IMR-90 (cell line): ENCODE measurements at regions not wholly inside any gene's neighbourhood (a gene's known extent, or its start where the extent isn't known, plus 50 kb on each side); places are given as distances from the start of the nearest gene placed in this dataset.

Experiments
- ATAC-seq: fragments of 200-7000 bp; cut with Tn5 transposase; 2 replicates; pipeline ENCODE4 v1.9.1; 2020; ENCODE audit warnings: low read depth, mild to moderate bottlenecking, moderate library complexity
- BruUV-seq: library from RNA; stranded (reverse); fragments of 400-500 nt; replicated peaks from 2 replicates; lab custom pipeline; 2021; lab: Mats Ljungman, UMichigan
- CTCF ChIA-PET: fragments of 300-600 bp; formaldehyde crosslinking; extraction: SDS; loops from one replicate; lab custom pipeline; 2021; ENCODE audit warnings: antibody characterized with exemption; lab: Yijun Ruan, JAX
- POLR2A ChIA-PET: fragments of 300-600 bp; sonication (Branson Sonifier 250); formaldehyde crosslinking; loops from one replicate; lab custom pipeline; 2022; ENCODE audit warnings: antibody characterized with exemption; ENCODE audit not compliant: unreplicated experiment; lab: Charles Lee
- DNase-seq: peaks from one replicate; pipeline ENCODE4 v3.0.0; 2013
- H2AFZ ChIP-seq: replicated peaks from 2 replicates; pipeline ENCODE3; 2013; ENCODE audit warnings: low read length, mild to moderate bottlenecking; ENCODE audit not compliant: poor library complexity
- H2AK5ac ChIP-seq: 2 replicates; pipeline ENCODE4 v1.6.1; 2013; ENCODE audit warnings: low read depth, low read length, inconsistent platforms
- H2AK9ac ChIP-seq: replicated peaks from 2 replicates; pipeline ENCODE3; 2013; ENCODE audit warnings: mild to moderate bottlenecking, low read depth, low read length, moderate library complexity; ENCODE audit not compliant: poor library complexity
- H2BK120ac ChIP-seq: 2 replicates; pipeline ENCODE4 v1.6.1; 2013; ENCODE audit warnings: low read depth, low read length, inconsistent platforms
- H2BK15ac ChIP-seq: 3 replicates; pipeline ENCODE4 v1.6.1; 2013; ENCODE audit warnings: low read depth, low read length, inconsistent platforms
- H2BK20ac ChIP-seq: 2 replicates; pipeline ENCODE4 v1.6.1; 2013; ENCODE audit warnings: low read depth, mild to moderate bottlenecking, inconsistent platforms, low read length, moderate library complexity
- H2BK5ac ChIP-seq: 2 replicates; pipeline ENCODE4 v1.6.1; 2013; ENCODE audit warnings: mild to moderate bottlenecking, low read depth, low read length, inconsistent platforms; ENCODE audit not compliant: poor library complexity, severe bottlenecking
- H3K14ac ChIP-seq: replicated peaks from 2 replicates; pipeline ENCODE4 v1.6.1; 2013; ENCODE audit warnings: low read depth, low read length, inconsistent platforms
- H3K18ac ChIP-seq: 2 replicates; pipeline ENCODE4 v1.6.1; 2013; ENCODE audit warnings: low read depth, low read length, control low read depth
- H3K23ac ChIP-seq: 2 replicates; pipeline ENCODE4 v1.6.1; 2013; ENCODE audit warnings: low read depth, low read length, inconsistent platforms
- H3K27ac ChIP-seq: 2 replicates; pipeline ENCODE4 v1.5.1; 2013; ENCODE audit warnings: mild to moderate bottlenecking, control low read depth, low read length; ENCODE audit not compliant: insufficient read depth
- H3K27me3 ChIP-seq: 2 replicates; pipeline ENCODE4 v1.6.1; 2013; ENCODE audit warnings: low read length; ENCODE audit not compliant: control insufficient read depth, insufficient read depth
- H3K36me3 ChIP-seq: 2 replicates; pipeline ENCODE4 v1.6.1; 2013; ENCODE audit warnings: low read length, mixed read lengths; ENCODE audit not compliant: control insufficient read depth, insufficient read depth
- H3K4ac ChIP-seq: 2 replicates; pipeline ENCODE4 v1.6.1; 2013; ENCODE audit warnings: low read depth, low read length, inconsistent platforms
- H3K4me1 ChIP-seq: 2 replicates; pipeline ENCODE4 v1.6.1; 2013; ENCODE audit warnings: low read length, mixed read lengths; ENCODE audit not compliant: control insufficient read depth, insufficient read depth
- H3K4me2 ChIP-seq: 2 replicates; pipeline ENCODE4 v1.6.1; 2013; ENCODE audit warnings: low read depth, mild to moderate bottlenecking, control low read depth, low read length, moderate library complexity
- H3K4me3 ChIP-seq: 2 replicates; pipeline ENCODE4 v1.5.1; 2013; ENCODE audit warnings: low read depth, mild to moderate bottlenecking, control low read depth, low read length, moderate library complexity; ENCODE audit not compliant: insufficient read depth
- H3K56ac ChIP-seq: 2 replicates; pipeline ENCODE4 v1.6.1; 2013; ENCODE audit warnings: low read length, inconsistent platforms; ENCODE audit not compliant: insufficient read depth; ENCODE audit errors: extremely low read depth
- H3K79me1 ChIP-seq, 2 experiments: 2 replicates each; pipeline ENCODE4 v1.6.1; 2013; ENCODE audit warnings: low read length in 2 of 2, inconsistent platforms in 1 of 2, low read depth in 1 of 2
- H3K9ac ChIP-seq: 2 replicates; pipeline ENCODE4 v1.6.1; 2013; ENCODE audit warnings: low read depth, low read length, control low read depth
- H3K9me1 ChIP-seq: 2 replicates; pipeline ENCODE4 v1.6.1; 2013; ENCODE audit warnings: low read length, inconsistent platforms; ENCODE audit not compliant: insufficient read depth
- H3K9me3 ChIP-seq: 2 replicates; pipeline ENCODE4 v1.6.1; 2013; ENCODE audit warnings: low read length; ENCODE audit not compliant: control insufficient read depth, insufficient read depth
- H4K20me1 ChIP-seq: 2 replicates; pipeline ENCODE4 v1.6.1; 2013; ENCODE audit warnings: low read length, inconsistent platforms; ENCODE audit not compliant: insufficient read depth
- H4K5ac ChIP-seq: 2 replicates; pipeline ENCODE4 v1.6.1; 2013; ENCODE audit warnings: mild to moderate bottlenecking, low read depth, low read length, control low read depth
- H4K8ac ChIP-seq, 2 experiments: 2 replicates each; pipeline ENCODE4 v1.6.1; 2013; ENCODE audit warnings: low read depth in 2 of 2, low read length in 2 of 2, control low read depth in 1 of 2, inconsistent platforms in 1 of 2
- H4K91ac ChIP-seq: 2 replicates; pipeline ENCODE4 v1.6.1; 2013; ENCODE audit warnings: low read depth, low read length, inconsistent platforms; ENCODE audit not compliant: insufficient read depth
- BHLHE40 ChIP-seq: fragments of 150-350 bp; IDR thresholded peaks from 2 replicates; pipeline ENCODE4 v1.6.1; 2016; ENCODE audit warnings: mild to moderate bottlenecking, low read depth, low read length
- CEBPB ChIP-seq: IDR thresholded peaks from 2 replicates; pipeline ENCODE4 v1.6.1; 2012; ENCODE audit warnings: low read depth, low read length, improper control_type of control experiment
- CHD1 ChIP-seq: IDR thresholded peaks from 2 replicates; pipeline ENCODE4 v1.6.1; 2012; ENCODE audit warnings: low read depth, low read length, improper control_type of control experiment
- CTCF ChIP-seq: conservative IDR thresholded peaks from 2 replicates; pipeline ENCODE4 v1.5.1; 2012; ENCODE audit warnings: mild to moderate bottlenecking, low read depth, low read length, improper control_type of control experiment
- ELK1 ChIP-seq: fragments of 150-350 bp; IDR thresholded peaks from 2 replicates; pipeline ENCODE4 v1.6.1; 2016; ENCODE audit warnings: low read depth, mild to moderate bottlenecking, low read length, moderate library complexity, borderline replicate concordance
- FOS ChIP-seq: fragments of 150-350 bp; IDR thresholded peaks from 2 replicates; pipeline ENCODE4 v1.6.1; 2016; ENCODE audit warnings: low read depth, low read length
- MAFK ChIP-seq: IDR thresholded peaks from 2 replicates; pipeline ENCODE4 v1.6.1; 2012; ENCODE audit warnings: low read depth, low read length, improper control_type of control experiment
- MAZ ChIP-seq: IDR thresholded peaks from 2 replicates; pipeline ENCODE4 v1.6.1; 2012; ENCODE audit warnings: low read depth, mild to moderate bottlenecking, low read length, improper control_type of control experiment, moderate library complexity, borderline replicate concordance
- MXI1 ChIP-seq: IDR thresholded peaks from 2 replicates; pipeline ENCODE4 v1.6.1; 2012; ENCODE audit warnings: low read depth, mild to moderate bottlenecking, low read length, moderate library complexity, borderline replicate concordance
- NFE2L2 ChIP-seq: fragments of 150-350 bp; IDR thresholded peaks from 2 replicates; pipeline ENCODE4 v1.6.1; 2016; ENCODE audit warnings: low read depth, mild to moderate bottlenecking, low read length
- POLR2A ChIP-seq: IDR thresholded peaks from 2 replicates; pipeline ENCODE4 v1.6.1; 2012; ENCODE audit warnings: mild to moderate bottlenecking, low read depth, low read length
- RAD21 ChIP-seq: IDR thresholded peaks from 2 replicates; pipeline ENCODE4 v1.6.1; 2012; ENCODE audit warnings: low read length, improper control_type of control experiment
- RCOR1 ChIP-seq: IDR thresholded peaks from 2 replicates; pipeline ENCODE4 v1.6.1; 2012; ENCODE audit warnings: mild to moderate bottlenecking, low read length, improper control_type of control experiment; ENCODE audit not compliant: insufficient replicate concordance
- RFX5 ChIP-seq: IDR thresholded peaks from 2 replicates; pipeline ENCODE4 v1.8.0; 2012; ENCODE audit warnings: low read depth, mild to moderate bottlenecking, low read length, moderate library complexity
- SMC3 ChIP-seq: fragments of 150-350 bp; IDR thresholded peaks from 2 replicates; pipeline ENCODE4 v1.6.1; 2016; ENCODE audit warnings: low read depth, mild to moderate bottlenecking, antibody characterized with exemption, low read length, moderate library complexity
- USF2 ChIP-seq: fragments of 150-350 bp; IDR thresholded peaks from 2 replicates; pipeline ENCODE4 v1.6.1; 2017; ENCODE audit warnings: mild to moderate bottlenecking, antibody characterized with exemption, low read length, low read depth
- WGBS, 2 experiments: methylation state at CpG; one replicate each; pipeline versions ENCODE4 v1.1.5 to v1.1.7; 2013; ENCODE audit warnings: missing lambda C conversion rate in 2 of 2; ENCODE audit not compliant: insufficient read length in 1 of 2; ENCODE audit errors: extremely low coverage in 2 of 2; 5-methylcytosine and 5-hydroxymethylcytosine counted together
- dilution Hi-C: fragments of 300-500 bp; cut with HindIII; formaldehyde crosslinking; loops from one replicate; pipeline ENCODE4 v1.14.3; 2018; ENCODE audit warnings: low sequenced_read_pairs; ENCODE audit not compliant: unreplicated experiment
- in situ Hi-C: fragments of 300-500 bp; cut with MboI; formaldehyde crosslinking; loops from 3 replicates; pipeline ENCODE4 v1.14.3; 2019; ENCODE audit warnings: low sequenced_read_pairs, inconsistent platforms, mixed read lengths
- intact Hi-C: fragments of 100-400 bp; cut with micrococcal nuclease; formaldehyde crosslinking; loops from 2 replicates; pipeline ENCODE4 v1.10.0; 2022

- Histone ChIP-seq H2BK120ac (no peak overlapping the region; the same call in 1 of the 2 replicates), H4K8ac (0 out of 4 replicates have a peak overlapping the region, but pooled peaks of 1 of the 2 experiments have one; percentile 1), H3K27ac (no peak overlapping the region), H3K56ac (no peak overlapping the region), H3K79me1 (no peaks in the 10 kb centered on the region), H2AK5ac (no peak overlapping the region), H3K9me3 (no peaks in the 10 kb centered on the region; the same call in 1 of the 2 replicates), H3K18ac (no peak overlapping the region; the same call in 1 of the 2 replicates), H3K9ac (no peak overlapping the region), H3K4ac (no peak overlapping the region), H2BK5ac (peak overlapping the region; percentile 38), H3K14ac (peak overlapping the region; percentile 19; the same call in 1 of the 2 replicates), H4K91ac (no peak overlapping the region), H4K20me1 (no peaks in the 10 kb centered on the region), H3K4me1 (peaks cover under 1% of the 10 kb centered on the region; the same call in 1 of the 2 replicates), H3K36me3 (no peaks in the 10 kb centered on the region), H3K4me3 (no peak overlapping the region), H2AK9ac (no peak overlapping the region), H2BK20ac (no peak overlapping the region), H3K9me1 (no peaks in the 10 kb centered on the region), H4K5ac (no peak overlapping the region), H3K27me3 (no peaks in the 10 kb centered on the region), H2AFZ (peak overlapping the region; percentile 53), H3K23ac (no peak overlapping the region), H3K4me2 (no peak overlapping the region), H2BK15ac (no peak overlapping the region)
- no TSS peak for BruUV-seq
- CTCF ChIA-PET, result no interaction called here
- ATAC-seq, result no peak
- WGBS, 2 experiments, result 50% methylated on average over 1 of the region's 2 CpGs; no CpG with 5 or more reads in 1 of the 2 experiments
- DNase-seq, result peak; percentile 29
- dilution Hi-C loops (no loop called here), in situ Hi-C loops (no loop called here), intact Hi-C loops (no loop called here)
- POLR2A ChIA-PET, result no interaction called here
- no peak for TF ChIP-seq RAD21
- TF ChIP-seq POLR2A, result no peak
- no peak for TF ChIP-seq SMC3
- TF ChIP-seq CTCF, result no peak
- no peak for TF ChIP-seq BHLHE40
- no peak for TF ChIP-seq USF2
- TF ChIP-seq FOS, result no peak
- no peak for TF ChIP-seq CHD1
- TF ChIP-seq NFE2L2, result no peak
- no peak for TF ChIP-seq RFX5
- no peak for TF ChIP-seq MAFK
- no peak for TF ChIP-seq MAZ
- TF ChIP-seq ELK1, result no peak
- TF ChIP-seq MXI1, result no peak
- TF ChIP-seq CEBPB, result no peak
- TF ChIP-seq RCOR1, result no peak
These were observed 91.6 kb downstream of the FOXB1 start for GRCh38 chr15:60095711-60096110.
